Mucosa of descending colon (tissue), 3 donors: ENCODE measurements at regions not wholly inside any gene's neighbourhood (a gene's known extent, or its start where the extent isn't known, plus 50 kb on each side); places are given as distances from the start of the nearest gene placed in this dataset.

Source experiments
- ATAC-seq: fragments of 200-7000 bp; cut with Tn5 transposase; one replicate; pipeline ENCODE4 v1.9.1; 2020; ENCODE audit warnings: mild to moderate bottlenecking, moderate library complexity
- DNase-seq, 3 donors: peaks; one replicate each; pipeline ENCODE4 v3.0.0-alpha.2; 2020
- H3K36me3 ChIP-seq: fragments of 200-600 bp; one replicate; pipeline ENCODE4 v1.8.0; 2021; ENCODE audit warnings: low read depth, mild to moderate bottlenecking
- H3K4me1 ChIP-seq: fragments of 200-600 bp; one replicate; pipeline ENCODE4 v1.8.0; 2021; ENCODE audit warnings: low read depth, mild to moderate bottlenecking
- H3K4me3 ChIP-seq: fragments of 200-600 bp; one replicate; pipeline ENCODE4 v1.8.0; 2021; ENCODE audit warnings: mild to moderate bottlenecking
- H3K9me3 ChIP-seq: fragments of 200-600 bp; one replicate; pipeline ENCODE4 v1.8.0; 2021; ENCODE audit warnings: mild to moderate bottlenecking
- intact Hi-C, 2 donors: fragments of 100-400 bp; cut with DNase I in 1 of 2; cut with micrococcal nuclease in 1 of 2; formaldehyde crosslinking; loops; one replicate each; pipeline versions ENCODE4 v1.11.0 to v1.11.1; 2022; cut with DNase I, micrococcal nuclease
- TF ChIP-seq, protein P1 (sequence below): fragments of 200-600 bp; IDR thresholded peaks from one replicate; pipeline ENCODE4 v1.8.0; 2022; ENCODE audit warnings: antibody characterized with exemption, mild to moderate bottlenecking
- donor health status: DM: no; HTN: no; CAD: no; lungs with moderate emphysema.
- donor health status: DM: no; HTN: no; CAD: no.
- donor health status: DM: no; HTN: yes; CAD: no.

DNA sequence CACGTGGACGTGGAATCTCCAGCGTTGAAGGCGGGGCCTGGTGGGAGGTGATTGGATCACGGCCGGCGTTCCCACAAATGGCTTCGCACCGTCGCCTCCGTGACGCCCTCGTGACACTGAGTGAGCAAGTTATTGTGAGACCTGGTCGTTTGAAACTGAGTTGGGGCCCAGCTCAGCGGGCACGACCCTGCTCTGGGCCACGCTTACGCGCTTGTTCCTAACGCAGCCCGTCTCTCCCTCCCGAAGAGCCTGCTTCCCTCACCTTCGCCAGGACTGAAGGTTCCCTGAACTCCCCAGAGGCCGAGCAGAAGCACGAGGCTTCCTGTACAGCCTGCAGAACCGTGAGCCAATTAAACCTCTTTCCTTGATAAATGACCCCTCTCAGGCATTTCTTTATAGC, 121.8 kb downstream of the RTP5 start:
- Histone ChIP-seq H3K9me3 (no peaks in the 10 kb centered on the region), H3K4me3 (no peak overlapping the region), H3K36me3 (no peaks in the 10 kb centered on the region), H3K4me1 (no peaks in the 10 kb centered on the region)
- intact Hi-C loops: no loop called here
- ATAC-seq (no peak), DNase-seq (no peak)
- TF ChIP-seq, protein P1, sequence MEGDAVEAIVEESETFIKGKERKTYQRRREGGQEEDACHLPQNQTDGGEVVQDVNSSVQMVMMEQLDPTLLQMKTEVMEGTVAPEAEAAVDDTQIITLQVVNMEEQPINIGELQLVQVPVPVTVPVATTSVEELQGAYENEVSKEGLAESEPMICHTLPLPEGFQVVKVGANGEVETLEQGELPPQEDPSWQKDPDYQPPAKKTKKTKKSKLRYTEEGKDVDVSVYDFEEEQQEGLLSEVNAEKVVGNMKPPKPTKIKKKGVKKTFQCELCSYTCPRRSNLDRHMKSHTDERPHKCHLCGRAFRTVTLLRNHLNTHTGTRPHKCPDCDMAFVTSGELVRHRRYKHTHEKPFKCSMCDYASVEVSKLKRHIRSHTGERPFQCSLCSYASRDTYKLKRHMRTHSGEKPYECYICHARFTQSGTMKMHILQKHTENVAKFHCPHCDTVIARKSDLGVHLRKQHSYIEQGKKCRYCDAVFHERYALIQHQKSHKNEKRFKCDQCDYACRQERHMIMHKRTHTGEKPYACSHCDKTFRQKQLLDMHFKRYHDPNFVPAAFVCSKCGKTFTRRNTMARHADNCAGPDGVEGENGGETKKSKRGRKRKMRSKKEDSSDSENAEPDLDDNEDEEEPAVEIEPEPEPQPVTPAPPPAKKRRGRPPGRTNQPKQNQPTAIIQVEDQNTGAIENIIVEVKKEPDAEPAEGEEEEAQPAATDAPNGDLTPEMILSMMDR: no peak

DNA sequence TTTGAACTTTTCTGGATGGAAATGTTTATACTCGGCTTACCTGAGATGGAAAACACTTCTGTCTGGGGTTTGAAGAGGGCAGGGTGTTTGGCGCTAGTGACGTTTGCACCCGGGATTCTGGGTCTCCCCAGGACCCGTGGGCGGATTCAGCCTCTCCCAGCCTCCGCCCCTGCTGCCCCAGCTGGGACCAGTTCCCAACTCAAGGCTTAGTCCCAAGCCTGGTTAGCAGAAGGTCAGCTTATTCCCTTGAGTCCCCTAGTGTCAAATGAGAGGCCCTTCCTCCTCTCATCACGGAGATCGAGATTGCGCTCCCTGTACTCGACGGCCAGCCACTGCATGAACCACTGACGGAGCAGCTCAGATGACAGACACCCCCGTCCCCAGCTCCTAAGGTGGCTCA, 123.2 kb downstream of the RTP5 start:
- intact Hi-C loops: no loop called here
- TF ChIP-seq, protein P1: no peak
- H3K9me3 ChIP-seq: no peaks in the 10 kb centered on the region

DNA sequence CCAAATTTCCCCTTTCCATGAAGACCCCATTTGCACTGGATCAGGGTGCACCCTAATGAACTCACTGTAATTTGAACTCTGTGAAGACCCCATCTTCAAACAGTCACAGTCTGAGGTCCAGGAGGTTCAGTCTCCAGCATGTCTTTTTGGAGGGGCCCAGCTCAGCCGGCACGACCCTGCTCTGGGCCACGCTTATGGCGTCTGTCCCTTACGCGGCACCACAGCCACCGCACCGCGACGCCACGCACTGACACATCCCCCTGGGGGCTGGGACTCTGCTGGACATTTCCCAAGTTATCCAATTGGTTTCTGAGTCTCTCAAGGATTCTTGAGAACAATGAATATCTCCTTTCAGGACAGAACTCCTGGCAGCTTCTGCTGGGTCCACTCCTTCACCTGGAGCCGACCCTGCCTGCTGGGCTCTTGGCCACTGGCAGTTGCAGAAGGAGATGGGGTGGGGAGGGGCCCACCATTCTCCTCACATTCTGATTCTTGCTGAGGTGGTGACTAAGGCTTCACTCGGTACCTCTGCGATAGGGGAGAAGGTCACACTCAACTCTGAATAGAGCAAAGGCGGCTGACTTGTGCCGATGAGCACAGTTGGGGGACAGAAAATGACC, 124.0 kb downstream of the RTP5 start:
- Histone ChIP-seq H3K9me3 (no peaks in the 10 kb centered on the region), H3K36me3 (no peaks in the 10 kb centered on the region), H3K4me3 (no peak overlapping the region), H3K4me1 (no peaks in the 10 kb centered on the region)
- intact Hi-C loops: no loop called here
- no peak for DNase-seq
- TF ChIP-seq, protein P1: no peak
- no peak for ATAC-seq

More for the DNA sequence above, 123.2 kb downstream of the RTP5 start:
- no peak for ATAC-seq
- no peaks in the 10 kb centered on the region for H3K36me3 ChIP-seq
- no peak overlapping the region for H3K4me3 ChIP-seq
- no peak for DNase-seq
- no peaks in the 10 kb centered on the region for H3K4me1 ChIP-seq

DNA sequence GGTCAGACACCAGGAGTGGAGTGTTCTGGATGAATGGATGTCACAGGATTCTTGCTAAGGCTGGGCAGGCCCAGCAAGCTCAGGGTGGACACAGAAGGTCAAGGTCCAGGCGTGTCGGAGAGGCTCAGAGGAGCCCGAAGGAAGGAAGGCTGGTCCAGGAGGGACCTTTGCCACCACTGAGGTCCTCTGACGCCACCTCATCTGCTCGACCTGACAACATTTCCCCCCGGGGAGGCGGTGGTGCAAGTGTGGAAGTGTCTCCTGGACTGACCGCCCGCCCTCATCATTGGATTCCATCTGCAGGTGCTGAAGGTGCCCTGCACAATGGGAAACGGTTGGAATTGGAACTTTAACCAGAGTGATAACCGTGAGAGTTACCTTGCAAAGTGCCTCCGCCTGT, 124.6 kb downstream of the RTP5 start:
- Histone ChIP-seq H3K4me1 (no peaks in the 10 kb centered on the region), H3K36me3 (no peaks in the 10 kb centered on the region), H3K9me3 (no peaks in the 10 kb centered on the region), H3K4me3 (no peak overlapping the region)
- DNase-seq (no peak), ATAC-seq (no peak)
- intact Hi-C loops: no loop called here
- TF ChIP-seq, protein P1: no peak

DNA sequence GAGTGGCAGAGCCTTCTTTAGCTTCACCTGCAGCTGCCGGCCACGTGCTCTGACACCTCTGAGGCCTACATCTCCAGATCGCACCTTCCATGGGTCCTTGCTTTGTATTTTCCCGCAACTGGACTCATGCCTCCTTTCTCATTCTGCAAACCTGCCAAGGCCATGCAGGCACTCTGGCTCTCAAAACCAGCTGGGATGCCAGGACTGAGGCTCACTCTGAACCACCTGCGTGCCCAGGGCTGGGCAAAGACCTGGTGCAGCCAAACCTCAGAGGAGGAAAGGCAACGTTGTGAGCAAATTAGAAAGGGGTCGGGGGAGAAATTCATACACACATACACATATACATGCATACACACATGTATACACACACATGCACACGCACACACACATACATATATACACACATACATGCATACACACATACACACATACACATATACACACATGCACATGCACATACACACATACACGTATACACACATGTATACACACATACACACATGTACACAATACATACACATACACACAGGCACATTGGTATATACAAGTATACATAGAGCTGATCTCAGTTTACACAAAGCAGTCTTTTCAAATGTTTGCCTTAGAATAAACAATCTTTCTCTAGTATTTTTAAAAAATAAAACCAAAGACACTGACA, 125.2 kb downstream of the RTP5 start:
- Histone ChIP-seq H3K9me3 (no peaks in the 10 kb centered on the region), H3K4me3 (no peak overlapping the region), H3K4me1 (no peaks in the 10 kb centered on the region), H3K36me3 (no peaks in the 10 kb centered on the region)
- TF ChIP-seq, protein P1: no peak
- ATAC-seq (no peak), DNase-seq (no peak)
- intact Hi-C loops: no loop called here
